Erythroblast (primary cell): ENCODE measurements at regions not wholly inside any gene's neighbourhood (a gene's known extent, or its start where the extent isn't known, plus 50 kb on each side); places are given as distances from the start of the nearest gene placed in this dataset.

ENCODE experiments used
- DNase-seq, 2 experiments: peaks; one replicate each; lab custom pipeline; 2025; lab: John Stamatoyannopoulos, UW
- GATA1 ChIP-seq: IDR thresholded peaks from 2 replicates; pipeline ENCODE4 v1.6.1; 2011; ENCODE audit warnings: low read depth, mild to moderate bottlenecking, control low read depth, low read length, moderate library complexity
- POLR2A ChIP-seq: IDR thresholded peaks from 2 replicates; pipeline ENCODE4 v1.6.1; 2011; ENCODE audit warnings: mild to moderate bottlenecking, low read length

- no peak for DNase-seq
- TF ChIP-seq GATA1 = no peak
These were observed 423.1 kb downstream of the TEX13C start for GRCh38 chrX:125742811-125743210.

- DNase-seq = no peak
- TF ChIP-seq POLR2A (no peak), GATA1 (no peak)
These were observed 421.2 kb downstream of the DCAF12L2 start for GRCh38 chrX:125744914-125745313.

DNA sequence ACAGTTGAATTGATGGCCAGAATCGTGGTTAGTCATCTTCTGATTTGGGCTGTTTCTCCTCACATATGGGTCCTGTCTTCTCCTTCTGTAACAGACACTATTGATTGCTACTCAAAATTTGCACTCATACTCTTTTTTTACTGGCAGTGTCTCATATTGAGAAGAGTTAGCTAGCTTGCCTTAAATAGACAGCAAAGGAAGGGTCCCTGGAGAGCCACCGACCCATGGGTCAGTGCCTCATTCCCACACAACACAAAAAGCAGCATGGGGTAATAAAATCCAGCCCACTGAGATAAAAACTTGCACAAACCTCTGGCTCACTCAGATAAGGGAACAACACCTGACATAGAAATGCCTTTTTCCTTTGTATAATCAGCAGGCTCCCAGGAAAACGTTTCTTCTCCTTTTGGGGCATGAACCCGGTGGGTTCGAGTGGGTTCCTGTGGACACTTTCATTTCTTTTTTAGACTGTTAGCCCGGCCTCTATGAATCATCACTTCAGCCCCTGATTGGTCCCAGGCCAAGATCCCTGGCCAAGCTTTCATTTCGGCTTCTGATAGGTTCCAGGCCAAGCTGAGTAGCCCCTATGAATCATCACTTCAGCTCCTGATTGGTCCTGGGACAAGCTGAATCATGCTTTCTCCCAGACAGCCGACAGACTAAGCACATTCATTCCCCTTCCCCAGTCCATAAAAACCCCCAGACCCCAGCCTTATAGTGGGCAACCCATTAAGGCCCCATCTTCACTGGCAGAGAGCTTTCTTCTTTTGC lies 408.1 kb downstream of the DCAF12L2 start:
- no peak for TF ChIP-seq GATA1
- TF ChIP-seq POLR2A = no peak
- DNase-seq = no peak

- TF ChIP-seq GATA1 (no peak), POLR2A (no peak)
- no peak for DNase-seq
These were observed 407.3 kb downstream of the DCAF12L2 start for GRCh38 chrX:125758819-125759218.

DNA sequence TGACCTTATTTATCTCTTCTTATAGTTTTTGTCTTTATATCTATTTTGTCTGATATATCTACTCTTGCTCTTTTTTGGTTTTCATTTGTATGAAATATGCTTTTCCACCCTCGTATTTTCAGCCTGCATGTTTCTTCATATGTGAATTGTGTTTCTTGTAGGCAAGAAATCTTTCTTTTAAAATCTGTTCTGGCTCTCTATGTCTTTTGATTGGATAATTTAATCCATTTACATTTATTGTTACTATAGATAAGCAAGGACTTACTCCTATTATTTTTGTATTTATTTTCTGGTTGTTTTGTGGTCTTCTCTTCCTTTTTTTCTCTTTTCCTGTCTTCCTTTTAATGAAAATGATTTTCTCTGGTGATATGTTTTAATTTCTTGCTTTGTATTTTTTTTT lies 403.1 kb downstream of the DCAF12L2 start:
- TF ChIP-seq GATA1 = no peak
- TF ChIP-seq POLR2A = no peak
- no peak for DNase-seq

DNA sequence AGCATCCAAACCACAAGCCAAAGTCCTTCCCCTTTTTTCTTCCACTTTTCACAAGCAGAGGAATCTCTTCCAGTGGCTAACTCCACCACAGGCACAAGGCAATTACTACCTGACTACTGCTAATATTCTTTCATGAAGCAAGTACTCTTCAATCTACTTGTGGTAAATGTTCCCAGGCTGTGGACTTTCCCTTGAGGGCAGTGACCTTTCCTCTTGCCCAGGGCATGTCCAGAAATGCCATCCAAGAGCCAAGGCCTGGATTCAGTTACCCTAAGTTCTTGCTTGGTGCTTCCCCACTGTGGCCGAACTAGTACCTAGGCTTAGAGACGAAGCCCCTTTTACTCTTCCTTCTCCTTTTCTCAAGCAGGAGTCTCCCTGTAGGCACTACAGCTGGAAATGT lies 400.7 kb downstream of the DCAF12L2 start:
- DNase-seq = no peak
- TF ChIP-seq GATA1 (no peak), POLR2A (no peak)

DNA sequence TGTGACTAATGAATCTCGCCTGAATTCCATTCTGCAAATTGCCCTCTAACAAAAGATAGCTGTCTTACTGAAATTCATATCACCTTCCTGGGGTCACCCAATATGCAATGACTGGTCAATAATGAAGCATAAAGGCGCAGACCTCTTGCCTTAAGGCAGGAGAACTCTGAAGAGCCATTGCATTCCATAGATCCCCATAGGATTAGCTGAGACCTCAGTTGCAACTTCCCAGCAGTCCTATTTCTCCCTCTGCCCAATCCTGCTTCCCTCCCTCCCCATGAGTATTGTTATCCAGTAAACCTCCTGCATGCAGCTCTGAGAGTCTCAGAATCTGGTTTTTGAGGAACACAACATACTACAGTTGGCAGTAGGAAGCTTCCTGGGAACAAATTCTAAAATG lies 396.5 kb downstream of the DCAF12L2 start:
- TF ChIP-seq GATA1 (no peak), POLR2A (no peak)
- DNase-seq = no peak

GRCh38 chrX:125778261-125778660 lies 387.8 kb downstream of the DCAF12L2 start:
- TF ChIP-seq GATA1 = no peak
- no peak for TF ChIP-seq POLR2A
- no peak for DNase-seq

DNA sequence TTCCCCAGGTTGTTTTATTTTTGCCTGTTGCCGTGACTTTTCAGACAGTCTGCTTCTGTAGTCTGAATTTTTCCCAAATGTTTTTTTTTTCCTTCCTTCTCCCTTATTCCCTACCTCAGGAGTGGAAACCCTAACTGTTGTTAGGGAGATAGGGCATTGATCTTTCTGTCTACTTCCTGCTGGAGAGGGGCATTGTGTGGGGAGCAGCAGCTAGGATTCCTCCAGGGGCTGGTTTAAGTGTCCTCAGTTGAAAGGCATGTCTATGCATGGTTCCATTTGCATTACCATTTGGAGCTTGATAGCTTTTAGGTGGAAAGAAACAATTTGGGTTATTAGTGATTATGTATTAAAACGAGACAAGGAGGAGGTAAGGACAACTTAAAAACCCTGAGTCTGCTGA lies 383.9 kb downstream of the DCAF12L2 start:
- no peak for TF ChIP-seq GATA1
- TF ChIP-seq POLR2A = no peak
- no peak for DNase-seq

- TF ChIP-seq GATA1 (no peak), POLR2A (no peak)
- no peak for DNase-seq
These were observed 379.8 kb downstream of the DCAF12L2 start for GRCh38 chrX:125786316-125786715.

DNA sequence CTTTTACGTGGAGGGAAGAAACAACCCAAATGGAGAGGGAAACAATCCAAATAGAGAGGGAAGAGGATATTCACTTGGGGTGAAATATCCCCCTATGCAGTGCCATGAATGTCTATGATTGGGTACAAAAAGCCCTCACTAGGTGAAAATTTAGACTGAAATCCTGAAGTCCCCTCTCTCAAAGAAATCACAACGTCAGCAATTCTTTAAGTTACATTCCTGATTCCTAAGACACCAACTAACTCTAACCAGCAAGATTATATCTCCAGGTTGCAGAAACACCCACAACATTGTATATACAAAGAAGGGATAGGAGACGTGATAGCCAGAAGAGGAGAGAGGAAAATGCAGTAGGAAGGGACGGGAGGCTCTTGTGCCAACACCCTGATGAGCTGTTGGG lies 374.3 kb downstream of the DCAF12L2 start:
- no peak for TF ChIP-seq GATA1
- TF ChIP-seq POLR2A = no peak
- no peak for DNase-seq

DNA sequence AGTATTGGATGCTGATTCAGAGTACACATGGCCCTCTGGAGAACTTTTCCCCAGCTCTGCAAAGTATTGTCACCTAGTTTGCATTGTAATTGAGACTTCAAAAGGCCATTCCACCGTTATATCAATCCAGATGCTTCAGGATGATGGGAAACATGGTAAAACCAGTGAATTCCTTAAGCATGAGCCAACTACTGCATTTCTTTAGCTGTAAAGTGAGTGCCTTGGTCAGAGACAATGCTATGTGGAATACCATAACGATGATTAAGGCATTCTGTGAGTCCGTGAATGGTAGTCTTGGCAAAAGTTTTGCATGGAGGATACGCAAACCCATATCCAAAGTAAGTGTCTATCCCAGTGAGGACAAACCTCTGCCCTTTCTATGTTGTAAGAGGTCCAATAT lies 355.2 kb downstream of the DCAF12L2 start:
- no peak for TF ChIP-seq POLR2A
- no peak for TF ChIP-seq GATA1

GRCh38 chrX:125826080-125826479 lies 340.0 kb downstream of the DCAF12L2 start:
- no peak for TF ChIP-seq GATA1
- TF ChIP-seq POLR2A = no peak
- DNase-seq = no peak

More for the DNA sequence above, 355.2 kb downstream of the DCAF12L2 start:
- DNase-seq = no peak

DNA sequence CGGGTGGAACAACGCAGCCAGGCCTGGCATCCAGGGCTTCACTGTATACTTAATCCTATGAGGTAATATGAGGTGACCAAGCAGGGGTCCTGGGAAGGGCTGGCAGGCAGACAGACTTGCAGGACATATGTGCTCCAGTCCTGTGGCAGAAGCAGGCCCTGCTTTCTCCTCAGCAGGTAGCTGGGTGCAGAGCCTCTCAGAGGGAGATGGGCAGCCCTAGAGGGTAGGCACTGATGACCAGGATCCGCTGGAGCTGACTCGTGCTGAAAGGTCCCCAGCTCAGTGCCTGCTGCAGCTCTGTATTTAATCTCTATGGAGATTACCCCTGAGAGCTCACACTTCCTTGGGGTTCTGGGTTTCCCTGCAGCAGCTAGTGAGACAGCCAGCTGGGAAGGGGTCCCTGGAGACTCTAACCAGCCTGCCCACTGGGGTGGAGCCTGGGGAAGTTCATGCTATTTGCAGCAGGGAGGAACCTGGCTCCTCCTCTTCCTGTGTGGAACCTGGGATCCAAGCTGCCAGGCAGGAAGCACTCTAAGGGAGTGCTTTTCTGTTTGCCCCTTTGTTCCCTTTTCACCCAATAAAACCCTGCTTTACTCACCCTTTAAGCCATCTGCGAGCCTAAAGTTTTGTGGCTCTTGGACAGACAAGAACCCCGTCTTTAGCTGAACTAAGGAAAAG lies 339.2 kb downstream of the DCAF12L2 start:
- DNase-seq = no peak

DNA sequence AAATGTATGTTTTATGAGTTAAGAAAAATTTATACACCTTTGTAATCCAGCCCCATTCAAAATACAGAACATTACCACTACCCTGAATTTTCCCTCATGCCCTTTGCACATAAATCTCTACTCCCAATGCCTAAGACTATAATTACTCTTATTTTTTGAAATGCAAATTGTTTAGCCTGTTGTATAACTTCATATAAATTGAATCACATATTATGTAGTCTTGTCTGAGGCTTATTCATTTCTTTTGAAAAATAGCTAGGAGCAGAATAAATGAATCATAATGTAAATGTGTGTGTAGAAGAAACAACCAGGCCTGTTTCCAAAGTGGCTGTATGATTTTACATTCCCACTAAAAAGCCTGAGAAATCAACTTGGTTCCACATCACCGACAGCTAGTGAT lies 319.8 kb downstream of the DCAF12L2 start:
- TF ChIP-seq GATA1 (no peak), POLR2A (no peak)
- no peak for DNase-seq

More for the DNA sequence above, 339.2 kb downstream of the DCAF12L2 start:
- TF ChIP-seq GATA1 (no peak), POLR2A (no peak)
